ENCODE measurements at regions not wholly inside any gene's neighbourhood (a gene's known extent, or its start where the extent isn't known, plus 50 kb on each side); places are given as distances from the start of the nearest gene placed in this dataset.

GRCh38 chr3:180252683-180253082 is 215.9 kb upstream of the PEX5L start:
- no peak for DNase-seq (ENCODE audit: low read depth)
- no peak for TF ChIP-seq CTCF (IDR thresholded peaks at IDR 0.05; ENCODE audit: low read depth, low read length, missing control alignments)
- no peak overlapping the region for H3K4me3 ChIP-seq (ENCODE audit: low read depth, low read length)

- H3K4me3 ChIP-seq (ENCODE audit: low read depth, low read length), result no peak overlapping the region
- no peak for TF ChIP-seq CTCF (IDR thresholded peaks at IDR 0.05; ENCODE audit: low read depth, low read length, missing control alignments)
- DNase-seq (ENCODE audit: low read depth), result no peak
These were observed 216.5 kb upstream of the PEX5L start for GRCh38 chr3:180253283-180253682.

- H3K4me3 ChIP-seq (ENCODE audit: low read depth, low read length), result no peak overlapping the region
- TF ChIP-seq CTCF (IDR thresholded peaks at IDR 0.05; ENCODE audit: low read depth, low read length, missing control alignments), result no peak
- DNase-seq (ENCODE audit: low read depth), result no peak
These were observed 227.7 kb upstream of the PEX5L start for GRCh38 chr3:180264479-180264878.

- no peak overlapping the region for H3K4me3 ChIP-seq (ENCODE audit: low read depth, low read length)
- DNase-seq (ENCODE audit: low read depth), result no peak
- TF ChIP-seq CTCF (IDR thresholded peaks at IDR 0.05; ENCODE audit: low read depth, low read length, missing control alignments), result no peak
These were observed 228.8 kb upstream of the PEX5L start for GRCh38 chr3:180265551-180265950.

- peak; percentile 44 for DNase-seq (ENCODE audit: low read depth)
- TF ChIP-seq CTCF (IDR thresholded peaks at IDR 0.05; ENCODE audit: low read depth, low read length, missing control alignments), result no peak
- H3K4me3 ChIP-seq (ENCODE audit: low read depth, low read length), result peak overlapping the region; percentile 21; the same call in 1 of the 2 replicates
These were observed 230.6 kb upstream of the PEX5L start for GRCh38 chr3:180267202-180267843.

- H3K4me3 ChIP-seq (ENCODE audit: low read depth, low read length), result no peak overlapping the region
- TF ChIP-seq CTCF (IDR thresholded peaks at IDR 0.05; ENCODE audit: low read depth, low read length, missing control alignments), result no peak
- DNase-seq (ENCODE audit: low read depth), result no peak
These were observed 237.8 kb upstream of the PEX5L start for GRCh38 chr3:180274536-180274935.

GRCh38 chr3:180275176-180275575 is 238.4 kb upstream of the PEX5L start:
- no peak for TF ChIP-seq CTCF (IDR thresholded peaks at IDR 0.05; ENCODE audit: low read depth, low read length, missing control alignments)
- no peak for DNase-seq (ENCODE audit: low read depth)
- no peak overlapping the region for H3K4me3 ChIP-seq (ENCODE audit: low read depth, low read length)
